GM20000 (cell line): ENCODE measurements at regions not wholly inside any gene's neighbourhood (a gene's known extent, or its start where the extent isn't known, plus 50 kb on each side); places are given as distances from the start of the nearest gene placed in this dataset.

Experiments used
- DNase-seq: peaks from one replicate; pipeline ENCODE4 v3.0.0; 2012; ENCODE audit warnings: low spot score
- CTCF ChIP-seq: IDR thresholded peaks from 2 replicates; pipeline ENCODE4 v1.5.1; 2012; ENCODE audit warnings: mild to moderate bottlenecking, control low read depth; ENCODE audit errors: extremely low read depth, missing control alignments

- TF ChIP-seq CTCF = no peak
- DNase-seq = no peak
These were observed 263.6 kb upstream of the GADL1 start for GRCh38 chr3:31157893-31158620.

GRCh38 chr3:31159331-31160039 lies 265.0 kb upstream of the GADL1 start:
- DNase-seq = no peak
- no peak for TF ChIP-seq CTCF

GRCh38 chr3:31161889-31162288 lies 267.4 kb upstream of the GADL1 start:
- no peak for TF ChIP-seq CTCF
- DNase-seq = no peak

- TF ChIP-seq CTCF = no peak
- DNase-seq = no peak
These were observed 269.9 kb upstream of the GADL1 start for GRCh38 chr3:31164381-31164780.

- TF ChIP-seq CTCF = no peak
- DNase-seq = no peak
These were observed 271.0 kb upstream of the GADL1 start for GRCh38 chr3:31165399-31165860.

GRCh38 chr3:31166249-31166885 lies 271.9 kb upstream of the GADL1 start:
- TF ChIP-seq CTCF = no peak
- no peak for DNase-seq

- no peak for DNase-seq
- no peak for TF ChIP-seq CTCF
These were observed 273.2 kb upstream of the GADL1 start for GRCh38 chr3:31167666-31168065.
